Umbilical cord (tissue), 1 donor: ENCODE measurements at regions not wholly inside any gene's neighbourhood (a gene's known extent, or its start where the extent isn't known, plus 50 kb on each side); places are given as distances from the start of the nearest gene placed in this dataset.
"Not testable (repeated sequence)": the region's sequence is repeated elsewhere in the genome, so short reads cannot be mapped to it uniquely, and the experiment has no call there.

Experiments used
- DNase-seq: peaks from one replicate; pipeline ENCODE4 v3.0.0-alpha.2; 2015; ENCODE audit warnings: low spot score

DNA sequence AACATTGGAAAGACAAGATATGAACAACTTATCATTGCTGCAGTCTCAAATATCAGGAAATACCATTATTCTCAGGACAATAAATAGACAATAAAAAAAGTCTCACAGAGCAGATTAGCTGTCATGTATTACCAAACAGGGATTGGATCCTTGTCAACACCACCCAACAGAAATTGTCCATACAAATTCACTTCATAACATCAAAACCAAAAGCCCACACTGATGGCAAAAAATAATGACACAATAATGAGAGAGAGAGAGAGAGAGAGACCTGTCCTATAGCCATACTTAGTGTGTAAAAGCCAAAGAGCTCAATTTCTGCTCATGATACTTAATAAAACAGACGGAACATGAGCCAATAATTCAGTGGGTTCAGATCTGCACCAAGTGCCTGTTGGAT, 96.5 kb downstream of the PPIAL4G start:
- no peak for DNase-seq

DNA sequence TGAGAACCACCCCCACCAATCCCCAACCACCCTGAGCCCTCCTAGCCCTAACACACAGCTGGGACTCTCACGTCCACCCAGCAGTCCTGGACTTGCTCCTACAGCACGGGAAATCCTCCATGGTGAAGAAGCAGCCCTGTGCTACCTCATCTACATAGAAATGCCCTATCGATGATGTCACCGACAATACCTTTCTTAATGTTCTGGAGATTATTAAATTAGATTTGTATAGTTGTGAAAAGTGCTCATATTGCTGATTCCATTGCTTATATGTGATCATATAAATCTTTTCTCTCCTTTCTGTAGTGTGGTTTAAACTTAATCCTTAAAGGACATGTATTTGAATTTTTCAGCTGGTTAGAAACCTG, 97.1 kb downstream of the PPIAL4G start:
- not testable (repeated sequence) for DNase-seq

DNA sequence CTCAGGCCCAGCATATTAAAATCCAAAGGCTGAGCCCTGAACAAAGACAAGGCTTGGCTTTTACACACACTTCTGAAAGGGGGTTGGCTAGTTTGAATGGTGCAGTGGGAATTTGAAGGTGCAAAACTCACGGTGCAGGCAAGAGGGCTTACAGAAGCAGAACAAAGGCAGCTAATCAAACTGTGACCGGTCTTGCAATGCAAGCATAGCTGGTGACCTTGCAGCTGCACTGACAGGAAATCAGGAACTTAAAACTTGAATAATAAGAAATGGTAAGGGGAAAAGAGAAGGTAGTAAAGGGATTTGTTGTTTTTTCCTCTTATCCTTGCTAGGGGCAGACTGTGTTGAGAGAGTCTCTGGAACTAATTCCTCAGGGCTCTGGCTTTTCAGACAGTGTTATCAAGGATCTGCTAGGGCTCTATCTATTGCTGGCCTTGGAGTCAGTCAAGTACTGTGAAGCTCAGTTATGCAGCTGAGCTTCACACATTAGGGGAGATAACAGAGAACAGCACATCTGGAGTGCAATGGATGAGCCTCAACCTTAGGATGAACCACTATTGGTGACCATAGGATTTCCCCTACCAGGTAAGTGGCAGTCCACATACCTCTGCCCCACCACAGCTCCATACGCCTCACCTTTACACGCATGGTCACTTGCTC, 97.6 kb downstream of the PPIAL4G start:
- no peak for DNase-seq

DNA sequence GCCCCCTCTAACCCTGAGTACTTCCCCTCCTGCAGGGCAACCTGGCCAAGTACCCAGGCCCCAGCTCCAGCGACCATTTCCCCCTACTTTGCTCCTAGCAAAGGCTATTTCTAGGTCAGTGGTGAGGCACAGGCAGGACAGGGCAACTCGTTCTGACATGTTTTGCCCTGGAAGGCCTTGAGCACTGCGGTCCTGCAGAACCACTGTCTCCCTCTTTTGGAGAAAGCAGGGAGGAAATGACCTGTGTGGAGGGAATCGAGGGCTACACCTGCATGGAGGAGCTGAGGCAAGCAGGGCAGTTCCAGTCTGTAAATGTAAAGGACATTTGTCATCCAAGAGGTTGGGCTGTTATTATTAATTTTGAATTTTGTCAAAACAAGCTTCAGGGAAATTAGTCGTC, 99.1 kb downstream of the PPIAL4G start:
- no peak for DNase-seq

DNA sequence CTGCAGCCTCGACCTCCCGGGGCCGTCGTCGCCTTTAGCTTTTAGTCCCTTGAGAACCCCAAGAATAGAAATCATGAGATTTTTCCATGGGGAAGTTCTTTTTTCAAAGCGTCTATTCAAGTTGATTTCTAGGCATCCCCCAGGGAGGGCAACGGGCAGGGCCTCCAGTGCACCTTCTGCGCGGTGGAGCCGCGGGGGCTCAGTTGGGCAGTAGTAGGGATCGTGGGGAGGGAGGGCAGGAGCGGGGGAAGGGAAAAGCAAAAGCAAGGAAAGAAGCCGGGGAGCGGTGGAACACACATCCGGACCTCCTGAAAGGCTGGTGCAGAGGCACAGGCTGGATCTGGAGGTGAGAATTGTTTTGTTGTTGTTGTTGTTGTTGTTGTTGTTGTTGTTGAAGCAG, 103.4 kb downstream of the PPIAL4G start:
- no peak for DNase-seq

DNA sequence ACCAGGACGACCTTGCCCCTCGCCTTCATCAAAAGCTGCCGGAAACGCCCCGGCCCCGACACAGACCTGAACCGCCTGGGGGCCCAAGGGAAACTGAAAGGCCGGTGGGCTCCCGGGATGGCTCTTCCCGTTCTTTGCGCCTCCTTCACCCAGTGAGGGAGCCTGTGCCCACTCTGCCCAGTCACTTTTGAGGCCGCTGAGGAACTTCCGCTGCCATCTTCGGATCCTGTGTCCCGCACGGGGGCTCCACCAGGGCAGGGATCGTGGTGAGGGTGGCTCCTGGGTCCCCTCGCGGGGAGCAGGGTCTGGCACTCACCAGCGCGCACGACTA, 104.0 kb downstream of the PPIAL4G start:
- DNase-seq = no peak

DNA sequence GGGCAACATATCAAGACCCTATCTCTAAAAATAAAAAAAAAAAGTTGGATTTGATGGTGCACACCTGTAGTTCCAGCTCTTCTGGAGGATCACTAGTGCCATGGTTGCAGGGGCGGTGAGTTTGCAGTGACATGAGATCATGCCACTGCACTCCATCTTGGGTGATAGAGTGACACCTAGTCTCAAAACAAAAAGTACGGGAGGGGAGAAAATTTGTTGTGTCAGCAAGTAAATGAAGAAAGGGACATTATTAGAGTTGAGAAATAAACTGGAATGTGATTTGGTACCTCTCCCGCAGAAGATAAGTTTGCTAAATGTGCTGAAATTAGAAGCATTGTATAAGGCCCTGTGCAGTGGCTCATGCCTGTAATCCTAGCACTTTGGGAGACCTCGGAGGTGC, 105.1 kb downstream of the PPIAL4G start:
- DNase-seq = not testable (repeated sequence)

DNA sequence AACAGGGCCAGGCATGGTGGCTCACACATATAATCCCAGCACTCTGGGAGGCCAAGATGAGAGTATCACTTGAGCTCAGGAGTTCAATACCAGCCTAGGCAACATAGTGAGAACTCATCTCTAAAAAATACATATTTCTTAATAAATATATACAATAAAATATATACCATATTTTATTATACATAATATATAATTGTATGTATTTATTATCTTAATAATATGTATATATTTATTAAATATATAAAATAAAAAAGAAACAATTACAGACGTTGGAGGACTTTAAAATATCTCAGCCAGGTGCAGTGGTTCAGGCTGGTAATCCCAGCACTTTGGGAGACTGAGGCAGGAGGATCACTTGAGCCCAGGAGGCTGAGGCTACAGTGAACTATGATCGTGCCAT, 106.1 kb downstream of the PPIAL4G start:
- not testable (repeated sequence) for DNase-seq

DNA sequence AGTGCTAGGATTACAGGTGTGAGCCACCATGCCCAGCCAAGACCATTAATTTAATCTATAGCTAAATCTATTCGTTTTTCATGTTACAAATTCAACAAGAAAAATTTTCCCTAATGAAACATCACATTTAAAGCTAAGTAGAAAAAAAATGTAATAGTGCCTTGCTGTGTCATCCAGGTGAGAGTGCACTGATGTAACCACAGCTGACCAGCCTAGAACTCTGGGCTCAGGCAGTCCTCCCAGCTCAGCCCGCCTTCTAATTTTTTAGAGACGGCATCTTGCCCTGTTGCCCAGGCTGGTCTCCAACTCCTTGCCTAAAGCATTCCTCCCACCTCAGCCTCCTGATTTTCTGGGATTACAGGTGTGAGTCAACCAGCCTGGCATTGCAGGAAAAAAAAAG, 109.0 kb downstream of the PPIAL4G start:
- no peak for DNase-seq

DNA sequence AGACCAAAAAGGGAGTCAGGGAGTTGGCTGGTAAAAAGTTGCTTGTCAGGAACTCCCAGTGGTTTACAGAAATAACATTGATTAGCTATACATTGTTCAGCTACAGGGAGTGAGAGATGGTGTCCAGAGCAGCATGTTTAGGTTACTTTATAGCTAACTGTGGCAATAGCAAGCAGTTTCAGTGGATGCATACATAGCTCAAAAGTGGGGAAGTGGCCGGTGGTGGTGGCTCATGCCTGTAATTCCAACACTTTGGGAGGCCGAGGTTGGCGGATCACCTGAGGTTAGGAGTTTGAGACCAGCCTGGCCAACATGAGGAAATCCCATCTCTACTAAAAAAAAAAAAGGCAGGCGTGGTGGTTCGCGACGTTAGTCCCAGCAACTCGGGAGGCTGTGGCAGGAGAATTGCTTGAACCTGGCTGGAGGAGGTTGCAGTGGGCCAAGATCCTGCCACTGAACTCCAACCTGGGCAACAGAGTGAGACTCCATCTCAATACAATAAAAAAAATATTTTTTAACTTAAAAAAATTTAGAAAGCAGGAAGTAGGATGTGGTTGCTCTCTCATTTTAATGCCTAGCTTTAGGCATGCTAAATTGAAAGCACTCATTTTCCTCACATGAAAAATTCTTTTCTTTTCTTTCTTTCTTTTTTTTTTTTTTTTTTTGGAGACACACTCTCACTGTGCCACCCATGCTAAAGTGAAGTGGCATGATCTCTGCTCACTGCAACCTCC, 109.7 kb downstream of the PPIAL4G start:
- no peak for DNase-seq

DNA sequence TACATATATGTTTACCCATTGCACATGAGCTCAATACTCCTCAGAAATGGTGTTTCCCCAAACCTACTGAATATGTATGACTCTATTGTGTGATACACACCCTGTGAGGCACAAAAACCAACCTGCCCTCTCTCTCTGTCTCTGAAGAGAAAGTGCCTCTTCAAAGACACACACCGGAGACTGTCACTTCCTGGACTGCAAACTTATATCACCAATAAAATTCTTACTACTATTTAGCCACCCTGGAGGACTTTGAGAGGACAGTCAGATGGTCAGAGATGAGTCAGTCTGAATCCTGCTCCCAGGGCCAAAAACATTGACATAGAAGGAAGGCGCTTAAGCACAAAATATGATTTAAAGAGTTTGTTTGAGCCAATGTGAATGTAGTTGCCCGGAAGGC, 110.4 kb downstream of the PPIAL4G start:
- no peak for DNase-seq

DNA sequence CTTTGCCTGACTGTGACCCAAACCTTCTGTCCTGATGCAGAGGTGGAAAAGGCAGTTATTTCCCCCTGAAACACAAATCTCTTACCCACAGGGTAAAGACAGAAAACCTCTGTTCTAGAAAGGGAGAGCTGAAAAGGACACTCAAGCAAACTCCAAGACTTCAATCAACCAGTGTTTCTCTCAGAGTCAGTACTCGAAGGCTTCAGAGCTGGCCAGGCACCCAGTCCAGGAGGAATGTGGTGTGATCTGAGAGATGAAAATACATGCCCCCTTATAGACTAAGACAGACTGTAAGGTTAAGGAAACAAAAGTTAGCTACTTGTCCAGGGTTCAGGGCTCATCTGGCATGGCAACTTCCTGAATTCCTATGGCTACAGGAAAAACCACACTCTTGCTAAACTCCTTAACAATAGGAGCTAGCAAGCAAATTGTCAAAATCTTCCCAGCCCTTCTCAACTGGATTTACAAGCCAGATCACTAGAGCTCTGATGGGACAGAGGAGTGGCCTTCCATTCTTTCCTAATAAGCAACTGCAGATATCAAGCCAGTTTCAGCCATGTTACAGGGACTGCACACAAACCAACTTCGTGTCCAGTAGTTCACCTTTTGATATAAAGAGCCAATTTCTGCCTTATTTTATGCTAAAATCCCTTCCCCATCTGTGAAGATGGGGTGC, 110.9 kb downstream of the PPIAL4G start:
- not testable (repeated sequence) for DNase-seq

DNA sequence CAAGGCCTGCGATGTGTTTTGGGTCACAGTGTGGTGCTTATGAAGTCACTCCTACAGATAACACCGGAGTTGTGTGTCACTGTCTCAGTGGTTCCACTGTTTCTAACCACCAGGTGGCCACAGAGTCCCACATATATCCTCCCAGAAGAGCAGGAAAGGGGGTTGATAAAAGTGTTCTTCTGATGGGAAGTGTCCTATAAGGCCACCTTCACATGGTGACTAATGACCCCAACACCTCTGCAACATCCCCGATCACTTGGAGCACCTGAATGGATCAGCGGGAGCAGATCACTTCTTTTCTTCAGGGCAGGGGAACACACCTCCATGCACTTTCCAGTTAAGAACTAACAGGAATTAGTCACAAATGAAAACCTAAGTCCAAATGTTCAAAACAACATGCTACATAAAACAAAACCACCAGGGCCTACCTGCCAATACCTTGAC, 111.5 kb downstream of the PPIAL4G start:
- DNase-seq = peak; percentile 68

DNA sequence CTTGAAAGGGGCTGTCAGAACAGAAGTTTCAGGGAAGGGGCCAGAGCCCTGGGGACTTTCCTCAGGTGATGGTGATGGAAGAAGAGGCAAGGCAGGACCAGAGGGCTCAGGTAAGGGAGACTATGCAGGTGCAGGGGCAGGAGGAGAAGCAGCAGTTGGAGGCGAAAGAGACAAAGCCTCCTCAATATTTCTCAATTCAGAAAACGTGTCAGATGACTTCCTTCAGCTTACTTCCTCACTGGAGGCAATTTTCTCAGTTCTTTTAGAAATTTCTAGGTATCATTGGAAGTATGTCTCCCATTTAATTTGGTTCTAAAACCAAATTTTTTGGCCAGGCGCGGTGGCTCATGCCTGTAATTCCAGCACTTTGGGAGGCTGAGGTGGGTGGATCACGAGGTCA, 112.4 kb downstream of the PPIAL4G start:
- not testable (repeated sequence) for DNase-seq

DNA sequence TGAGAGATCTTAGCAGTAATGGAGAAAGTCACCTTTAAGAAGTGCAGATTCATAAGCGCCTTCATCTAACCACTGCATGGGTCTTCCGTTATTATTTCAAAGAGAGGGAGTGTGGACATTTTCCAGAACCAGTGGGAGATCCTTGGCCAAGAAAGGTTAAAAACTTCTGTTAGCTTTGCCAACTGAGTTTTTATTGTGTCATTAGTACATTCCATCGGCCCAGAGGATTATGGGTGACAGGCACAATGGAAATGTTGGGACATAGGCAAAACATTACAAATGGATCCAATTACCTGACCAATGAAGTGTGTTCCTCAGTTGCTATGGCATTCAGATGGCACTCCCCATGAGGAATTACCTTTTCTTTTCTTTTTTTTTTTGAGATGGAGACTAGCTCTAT, 115.5 kb downstream of the PPIAL4G start:
- no peak for DNase-seq

DNA sequence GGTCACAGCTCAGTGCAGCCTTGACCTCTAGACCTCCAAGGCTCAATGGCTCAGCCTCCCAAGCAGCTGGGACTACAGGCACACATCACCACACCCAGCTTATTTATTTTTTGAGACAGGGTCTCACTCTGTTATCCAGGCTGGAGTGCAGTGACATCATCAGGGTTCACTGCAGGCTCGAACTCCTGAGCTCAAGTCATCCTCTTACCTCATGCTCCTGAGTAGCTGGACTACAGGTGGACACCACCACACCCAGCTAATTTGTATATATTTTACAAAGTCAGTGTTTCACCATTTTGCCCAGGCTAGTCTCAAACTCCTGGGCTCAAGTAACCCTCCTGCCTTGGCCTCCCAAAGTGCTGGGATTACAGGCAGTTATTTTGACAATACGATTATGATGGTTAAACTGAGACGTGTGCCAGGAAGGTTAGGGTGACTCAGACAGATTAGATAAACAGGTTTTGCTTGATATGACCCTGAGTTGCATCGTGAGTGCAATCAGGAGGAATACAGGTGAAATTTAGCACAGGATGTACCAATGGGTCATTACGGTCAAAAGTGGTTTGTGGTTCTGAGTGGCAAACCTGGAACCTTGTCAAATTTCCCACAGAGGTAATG, 116.9 kb downstream of the PPIAL4G start:
- DNase-seq = not testable (repeated sequence)

DNA sequence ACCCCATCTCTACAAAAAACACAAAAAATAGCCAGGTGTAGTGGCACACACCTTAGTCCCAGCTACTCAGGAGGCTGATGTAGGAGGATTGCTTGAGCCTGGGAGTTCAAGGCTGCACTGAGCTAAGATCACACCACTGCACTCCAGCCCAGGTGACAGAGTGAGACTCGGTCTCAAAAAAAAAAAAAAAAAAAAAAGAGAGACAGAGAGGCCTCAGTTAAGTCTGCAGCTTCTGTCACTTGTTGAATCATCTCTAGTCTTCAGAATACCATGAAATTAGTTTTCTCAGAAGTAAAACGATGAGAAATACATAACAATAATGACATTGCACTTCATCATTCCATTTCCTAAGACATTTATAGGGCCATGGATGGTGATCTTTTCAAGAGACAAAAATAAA, 118.0 kb downstream of the PPIAL4G start:
- DNase-seq = not testable (repeated sequence)

DNA sequence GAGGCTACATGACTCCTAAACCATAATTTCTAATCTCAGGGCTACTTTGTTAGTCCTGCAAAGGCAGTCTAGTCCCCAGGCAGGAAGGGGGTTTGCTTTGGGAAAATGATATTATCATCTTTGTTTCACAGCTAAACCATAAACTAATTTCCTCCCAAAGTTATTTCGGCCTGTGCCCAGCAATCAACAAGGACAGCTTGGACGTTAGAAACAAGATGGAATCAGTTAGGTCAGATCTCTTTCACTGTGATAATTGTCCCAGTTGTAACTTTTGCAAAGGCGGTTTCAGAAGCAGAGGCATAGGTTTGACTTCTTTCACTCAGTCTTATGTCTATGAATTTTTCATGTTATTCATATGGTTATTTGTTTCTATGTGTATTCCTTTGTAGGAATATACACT, 119.1 kb downstream of the PPIAL4G start:
- DNase-seq = not testable (repeated sequence)

DNA sequence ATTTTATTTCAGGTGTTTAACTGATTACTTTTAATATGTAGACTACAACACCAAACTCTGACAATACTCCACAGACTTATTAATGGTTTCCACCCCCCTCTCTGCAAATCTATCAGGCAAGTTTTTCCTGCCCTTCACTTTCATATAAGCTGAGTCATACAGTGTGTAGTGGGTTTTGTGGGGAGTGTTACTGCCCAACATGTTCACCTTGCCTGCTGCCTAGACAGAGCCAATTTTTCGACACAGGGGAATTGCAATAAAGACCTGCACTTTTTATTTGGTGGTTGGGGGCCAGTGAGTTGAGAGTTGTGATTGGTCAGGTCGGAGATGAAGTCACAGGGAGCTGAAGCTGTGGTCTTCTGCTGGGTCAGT, 119.7 kb downstream of the PPIAL4G start:
- DNase-seq = no peak

DNA sequence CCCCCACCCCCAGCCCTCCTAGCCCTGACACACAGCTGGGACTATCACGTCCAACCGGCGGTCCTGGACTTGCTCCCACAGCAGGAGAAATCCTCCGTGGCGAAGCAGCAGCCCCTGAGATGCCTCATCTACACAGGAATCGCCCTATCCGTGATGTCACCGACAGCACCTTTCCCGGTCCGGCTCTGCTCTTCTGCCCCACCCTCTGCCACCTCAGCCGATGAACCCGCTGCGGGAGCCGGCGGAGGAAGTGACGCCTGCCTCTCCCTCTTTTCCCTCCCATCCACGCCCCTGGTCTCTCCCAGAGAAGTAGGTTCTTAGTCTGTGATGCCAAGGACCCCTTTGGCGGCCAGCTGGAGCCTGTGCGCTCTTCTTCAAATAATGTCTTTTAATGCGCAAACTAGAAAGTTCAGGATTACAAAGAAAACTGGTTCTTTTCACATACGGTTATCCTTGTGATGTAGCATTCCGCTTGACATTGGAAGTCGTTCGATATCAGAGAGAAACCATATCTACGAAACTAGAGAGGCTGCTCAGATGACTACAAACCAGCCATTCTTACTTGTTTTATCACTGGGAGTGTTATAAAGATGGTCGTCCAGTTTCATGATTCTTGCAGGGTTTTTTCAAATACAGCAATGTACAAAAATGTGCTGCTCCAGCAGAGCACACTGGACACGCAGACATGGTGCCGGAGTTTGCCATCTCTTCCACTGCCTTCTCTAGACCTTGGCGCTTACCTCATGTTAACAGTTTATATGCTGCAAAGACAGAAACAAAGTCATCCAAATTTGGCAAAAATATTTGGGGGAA, 120.3 kb downstream of the PPIAL4G start:
- DNase-seq = peak; percentile 39

DNA sequence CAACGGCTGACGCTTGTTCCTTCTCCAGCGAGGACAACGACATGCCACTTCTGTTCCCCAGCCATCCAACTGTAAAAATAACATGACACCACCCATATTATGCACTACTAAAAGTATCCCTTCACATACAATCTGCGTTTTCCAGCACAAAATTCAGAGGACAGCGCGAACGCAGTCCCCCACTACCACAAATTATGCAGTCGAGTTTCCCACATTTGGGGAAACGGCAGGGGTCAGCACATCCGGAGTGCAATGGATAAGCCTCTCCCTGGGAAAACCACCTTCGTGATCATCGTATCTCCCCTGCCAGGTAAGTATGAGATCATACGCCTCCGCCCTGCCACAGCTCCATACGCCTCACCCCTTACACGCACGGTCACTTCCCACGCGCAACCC, 120.9 kb downstream of the PPIAL4G start:
- no peak for DNase-seq
